Osteoblast (primary cell): ENCODE measurements at regions not wholly inside any gene's neighbourhood (a gene's known extent, or its start where the extent isn't known, plus 50 kb on each side); places are given as distances from the start of the nearest gene placed in this dataset.

ENCODE experiments used
- DNase-seq: peaks from one replicate; pipeline ENCODE4 v3.0.0; 2011; ENCODE audit warnings: low spot score, mixed read lengths; ENCODE audit not compliant: insufficient read length; ENCODE audit errors: missing footprints
- H2AFZ ChIP-seq: 2 replicates; pipeline ENCODE4 v1.6.0; 2011; ENCODE audit warnings: mild to moderate bottlenecking, low read length
- H3K27ac ChIP-seq: 2 replicates; pipeline ENCODE4 v1.5.1; 2011; ENCODE audit warnings: mild to moderate bottlenecking, low read depth, low read length, moderate library complexity
- H3K27me3 ChIP-seq: 2 replicates; pipeline ENCODE4 v1.6.0; 2012; ENCODE audit warnings: mild to moderate bottlenecking, control low read depth, inconsistent platforms, low read length, moderate library complexity; ENCODE audit not compliant: insufficient read depth
- H3K36me3 ChIP-seq: 2 replicates; pipeline ENCODE4 v1.5.1; 2011; ENCODE audit warnings: mild to moderate bottlenecking, low read length, control low read depth, moderate library complexity; ENCODE audit not compliant: insufficient read depth
- H3K4me1 ChIP-seq: 2 replicates; pipeline ENCODE4 v1.5.1; 2011; ENCODE audit warnings: mild to moderate bottlenecking, low read length, control low read depth, moderate library complexity; ENCODE audit not compliant: insufficient read depth
- H3K4me2 ChIP-seq: 2 replicates; pipeline ENCODE4 v1.6.0; 2011; ENCODE audit warnings: mild to moderate bottlenecking, low read length; ENCODE audit not compliant: insufficient read depth
- H3K4me3 ChIP-seq: fragments of 200-600 bp; sonication (generic); 3 replicates; pipeline ENCODE4 v1.5.1; 2012; ENCODE audit warnings: mild to moderate bottlenecking, low read length, inconsistent platforms; ENCODE audit not compliant: insufficient read depth
- H3K79me2 ChIP-seq: 2 replicates; pipeline ENCODE4 v1.6.0; 2012; ENCODE audit warnings: mild to moderate bottlenecking, low read length, control low read depth, inconsistent platforms; ENCODE audit not compliant: insufficient read depth
- H3K9me3 ChIP-seq: 2 replicates; pipeline ENCODE4 v1.5.1; 2011; ENCODE audit warnings: low read depth, low read length, control low read depth
- H4K20me1 ChIP-seq: 2 replicates; pipeline ENCODE4 v1.6.0; 2012; ENCODE audit warnings: mild to moderate bottlenecking, low read length, control low read depth; ENCODE audit not compliant: insufficient read depth
- CTCF ChIP-seq: IDR thresholded peaks from 2 replicates; pipeline ENCODE4 v1.5.1; 2011; ENCODE audit warnings: mild to moderate bottlenecking, low read depth, low read length, moderate library complexity; ENCODE audit errors: extremely low read depth

GRCh38 chrX:7218321-7219152 is 70.6 kb upstream of the PUDP start:
- Histone ChIP-seq H3K4me1 (no peaks in the 10 kb centered on the region), H3K79me2 (no peaks in the 10 kb centered on the region)
- TF ChIP-seq CTCF, result no peak

GRCh38 chrX:7216981-7217587 is 69.1 kb upstream of the PUDP start:
- no peak for DNase-seq
- Histone ChIP-seq H4K20me1 (no peaks in the 10 kb centered on the region), H3K27ac (no peak overlapping the region), H3K79me2 (no peaks in the 10 kb centered on the region), H3K4me1 (no peaks in the 10 kb centered on the region), H3K4me3 (no peak overlapping the region), H3K9me3 (no peaks in the 10 kb centered on the region), H3K36me3 (no peaks in the 10 kb centered on the region), H3K4me2 (no peak overlapping the region), H3K27me3 (no peaks in the 10 kb centered on the region), H2AFZ (no peak overlapping the region)
- no peak for TF ChIP-seq CTCF

More at GRCh38 chrX:7218321-7219152, 70.6 kb upstream of the PUDP start:
- H3K4me2 ChIP-seq, result no peak overlapping the region
- no peaks in the 10 kb centered on the region for H3K27me3 ChIP-seq
- no peak overlapping the region for H3K4me3 ChIP-seq
- H4K20me1 ChIP-seq, result no peaks in the 10 kb centered on the region
- no peak for DNase-seq
- H3K9me3 ChIP-seq, result no peaks in the 10 kb centered on the region
- H2AFZ ChIP-seq, result no peak overlapping the region
- H3K27ac ChIP-seq, result no peak overlapping the region
- H3K36me3 ChIP-seq, result no peaks in the 10 kb centered on the region

- Histone ChIP-seq H3K4me3 (no peak overlapping the region), H3K79me2 (no peaks in the 10 kb centered on the region), H2AFZ (no peak overlapping the region), H3K4me1 (no peaks in the 10 kb centered on the region), H3K9me3 (no peaks in the 10 kb centered on the region), H3K36me3 (no peaks in the 10 kb centered on the region), H3K4me2 (no peak overlapping the region), H4K20me1 (no peaks in the 10 kb centered on the region), H3K27me3 (no peaks in the 10 kb centered on the region), H3K27ac (no peak overlapping the region)
- peak; percentile 53 for DNase-seq
- TF ChIP-seq CTCF, result no peak
These were observed 67.9 kb upstream of the PUDP start for GRCh38 chrX:7215842-7216241.

GRCh38 chrX:7214251-7214650 is 66.3 kb upstream of the PUDP start:
- Histone ChIP-seq H3K79me2 (no peaks in the 10 kb centered on the region), H3K9me3 (no peaks in the 10 kb centered on the region), H3K27ac (no peak overlapping the region), H3K27me3 (no peaks in the 10 kb centered on the region), H2AFZ (no peak overlapping the region), H4K20me1 (no peaks in the 10 kb centered on the region), H3K4me2 (no peak overlapping the region), H3K4me3 (no peak overlapping the region), H3K4me1 (no peaks in the 10 kb centered on the region), H3K36me3 (no peaks in the 10 kb centered on the region)
- DNase-seq, result no peak
- TF ChIP-seq CTCF, result no peak
